ENCODE measurements at regions not wholly inside any gene's neighbourhood (a gene's known extent, or its start where the extent isn't known, plus 50 kb on each side); places are given as distances from the start of the nearest gene placed in this dataset.

- Mint-ChIP-seq H3K4me3 (no peak overlapping the region), H3K27ac (ENCODE audit: low read depth) (no peak overlapping the region), H3K4me1 (no peaks in the 10 kb centered on the region), H3K9me3 (no peaks in the 10 kb centered on the region), H3K36me3 (ENCODE audit: insufficient read depth) (peaks cover 1% of the 10 kb centered on the region), H3K27me3 (peaks cover 63% of the 10 kb centered on the region)
- DNase-seq (ENCODE audit: low spot score in 2 of 2) = no peak
- ATAC-seq (replicated peaks; ENCODE audit: extremely low read depth, poor library complexity, severe bottlenecking) = no peak
These were observed 168.5 kb upstream of the ATXN1 start for GRCh38 chr6:16929809-16930208.

GRCh38 chr6:16928387-16928786 lies 167.1 kb upstream of the ATXN1 start:
- ATAC-seq (replicated peaks; ENCODE audit: extremely low read depth, poor library complexity, severe bottlenecking) (no peak), DNase-seq (ENCODE audit: low spot score in 2 of 2) (no peak)
- H3K4me1 Mint-ChIP-seq = no peaks in the 10 kb centered on the region
- no peak overlapping the region for H3K27ac Mint-ChIP-seq (ENCODE audit: low read depth)
- no peak overlapping the region for H3K4me3 Mint-ChIP-seq
- H3K36me3 Mint-ChIP-seq (ENCODE audit: insufficient read depth) = peaks cover 1% of the 10 kb centered on the region
- H3K27me3 Mint-ChIP-seq = peaks cover 53% of the 10 kb centered on the region
- H3K9me3 Mint-ChIP-seq = no peaks in the 10 kb centered on the region

GRCh38 chr6:16927205-16927604 lies 165.9 kb upstream of the ATXN1 start:
- Mint-ChIP-seq H3K27ac (ENCODE audit: low read depth) (no peak overlapping the region), H3K36me3 (ENCODE audit: insufficient read depth) (peaks cover 1% of the 10 kb centered on the region), H3K9me3 (no peaks in the 10 kb centered on the region), H3K4me1 (no peaks in the 10 kb centered on the region), H3K27me3 (peaks cover 50% of the 10 kb centered on the region), H3K4me3 (no peak overlapping the region)
- no peak for ATAC-seq (replicated peaks; ENCODE audit: extremely low read depth, poor library complexity, severe bottlenecking)
- DNase-seq (ENCODE audit: low spot score in 2 of 2) = no peak

GRCh38 chr6:16925461-16925860 lies 164.2 kb upstream of the ATXN1 start:
- H3K4me3 Mint-ChIP-seq = no peak overlapping the region
- no peak overlapping the region for H3K27ac Mint-ChIP-seq (ENCODE audit: low read depth)
- no peak for ATAC-seq (replicated peaks; ENCODE audit: extremely low read depth, poor library complexity, severe bottlenecking)

GRCh38 chr6:16922282-16922681 lies 161.0 kb upstream of the ATXN1 start:
- no peak overlapping the region for H3K27ac Mint-ChIP-seq (ENCODE audit: low read depth)
- H3K36me3 Mint-ChIP-seq (ENCODE audit: insufficient read depth) = peaks cover 1% of the 10 kb centered on the region
- DNase-seq (ENCODE audit: low spot score in 2 of 2) (no peak), ATAC-seq (replicated peaks; ENCODE audit: extremely low read depth, poor library complexity, severe bottlenecking) (no peak)
- no peaks in the 10 kb centered on the region for H3K4me1 Mint-ChIP-seq
- H3K4me3 Mint-ChIP-seq = no peak overlapping the region
- H3K27me3 Mint-ChIP-seq = peaks cover 48% of the 10 kb centered on the region
- H3K9me3 Mint-ChIP-seq = no peaks in the 10 kb centered on the region

More at GRCh38 chr6:16925461-16925860, 164.2 kb upstream of the ATXN1 start:
- Mint-ChIP-seq H3K27me3 (peaks cover 50% of the 10 kb centered on the region), H3K9me3 (no peaks in the 10 kb centered on the region), H3K36me3 (ENCODE audit: insufficient read depth) (peaks cover 1% of the 10 kb centered on the region), H3K4me1 (no peaks in the 10 kb centered on the region)
- no peak for DNase-seq (ENCODE audit: low spot score in 2 of 2)

GRCh38 chr6:16921399-16922110 lies 160.3 kb upstream of the ATXN1 start:
- H3K36me3 Mint-ChIP-seq (ENCODE audit: insufficient read depth) = peaks cover under 1% of the 10 kb centered on the region

GRCh38 chr6:16918586-16918985 lies 157.3 kb upstream of the ATXN1 start:
- no peak for ATAC-seq (replicated peaks; ENCODE audit: extremely low read depth, poor library complexity, severe bottlenecking)
- H3K4me3 Mint-ChIP-seq = no peak overlapping the region

More at GRCh38 chr6:16921399-16922110, 160.3 kb upstream of the ATXN1 start:
- no peak overlapping the region for H3K4me3 Mint-ChIP-seq
- H3K4me1 Mint-ChIP-seq = no peaks in the 10 kb centered on the region
- H3K27ac Mint-ChIP-seq (ENCODE audit: low read depth) = no peak overlapping the region
- no peak for DNase-seq (ENCODE audit: low spot score in 2 of 2)
- no peaks in the 10 kb centered on the region for H3K9me3 Mint-ChIP-seq
- peaks cover 42% of the 10 kb centered on the region for H3K27me3 Mint-ChIP-seq
- no peak for ATAC-seq (replicated peaks; ENCODE audit: extremely low read depth, poor library complexity, severe bottlenecking)

GRCh38 chr6:16914184-16914583 lies 152.9 kb upstream of the ATXN1 start:
- ATAC-seq (replicated peaks; ENCODE audit: extremely low read depth, poor library complexity, severe bottlenecking) = no peak
- H3K9me3 Mint-ChIP-seq = peaks cover 10% of the 10 kb centered on the region
- no peaks in the 10 kb centered on the region for H3K36me3 Mint-ChIP-seq (ENCODE audit: insufficient read depth)
- peaks cover 7% of the 10 kb centered on the region for H3K27me3 Mint-ChIP-seq
- no peak overlapping the region for H3K4me3 Mint-ChIP-seq
- H3K4me1 Mint-ChIP-seq = no peaks in the 10 kb centered on the region
- H3K27ac Mint-ChIP-seq (ENCODE audit: low read depth) = no peak overlapping the region
- DNase-seq (ENCODE audit: low spot score in 2 of 2) = no peak

More at GRCh38 chr6:16918586-16918985, 157.3 kb upstream of the ATXN1 start:
- H3K4me1 Mint-ChIP-seq = no peaks in the 10 kb centered on the region
- no peaks in the 10 kb centered on the region for H3K9me3 Mint-ChIP-seq
- H3K36me3 Mint-ChIP-seq (ENCODE audit: insufficient read depth) = no peaks in the 10 kb centered on the region
- peaks cover 33% of the 10 kb centered on the region for H3K27me3 Mint-ChIP-seq
- no peak for DNase-seq (ENCODE audit: low spot score in 2 of 2)
- no peak overlapping the region for H3K27ac Mint-ChIP-seq (ENCODE audit: low read depth)

GRCh38 chr6:16912756-16913155 lies 151.5 kb upstream of the ATXN1 start:
- H3K27me3 Mint-ChIP-seq = no peaks in the 10 kb centered on the region
- peaks cover 10% of the 10 kb centered on the region for H3K9me3 Mint-ChIP-seq
- no peaks in the 10 kb centered on the region for H3K36me3 Mint-ChIP-seq (ENCODE audit: insufficient read depth)
- DNase-seq (ENCODE audit: low spot score in 2 of 2) (no peak), ATAC-seq (replicated peaks; ENCODE audit: extremely low read depth, poor library complexity, severe bottlenecking) (no peak)
- no peak overlapping the region for H3K27ac Mint-ChIP-seq (ENCODE audit: low read depth)
- H3K4me3 Mint-ChIP-seq = no peak overlapping the region
- no peaks in the 10 kb centered on the region for H3K4me1 Mint-ChIP-seq

GRCh38 chr6:16911088-16911487 lies 149.8 kb upstream of the ATXN1 start:
- Mint-ChIP-seq H3K4me3 (no peak overlapping the region), H3K9me3 (peaks cover 10% of the 10 kb centered on the region), H3K4me1 (no peaks in the 10 kb centered on the region), H3K27ac (ENCODE audit: low read depth) (no peak overlapping the region), H3K27me3 (peaks cover 3% of the 10 kb centered on the region), H3K36me3 (ENCODE audit: insufficient read depth) (no peaks in the 10 kb centered on the region)
- ATAC-seq (replicated peaks; ENCODE audit: extremely low read depth, poor library complexity, severe bottlenecking) (no peak), DNase-seq (ENCODE audit: low spot score in 2 of 2) (no peak)

GRCh38 chr6:16909658-16910360 lies 148.5 kb upstream of the ATXN1 start:
- H3K4me3 Mint-ChIP-seq = no peak overlapping the region
- no peaks in the 10 kb centered on the region for H3K4me1 Mint-ChIP-seq
- peaks cover 10% of the 10 kb centered on the region for H3K9me3 Mint-ChIP-seq
- no peaks in the 10 kb centered on the region for H3K36me3 Mint-ChIP-seq (ENCODE audit: insufficient read depth)
- H3K27ac Mint-ChIP-seq (ENCODE audit: low read depth) = no peak overlapping the region
- ATAC-seq (replicated peaks; ENCODE audit: extremely low read depth, poor library complexity, severe bottlenecking) (no peak), DNase-seq (ENCODE audit: low spot score in 2 of 2) (no peak)
- H3K27me3 Mint-ChIP-seq = peaks cover 16% of the 10 kb centered on the region

GRCh38 chr6:16907991-16908390 lies 146.7 kb upstream of the ATXN1 start:
- no peaks in the 10 kb centered on the region for H3K4me1 Mint-ChIP-seq
- no peaks in the 10 kb centered on the region for H3K36me3 Mint-ChIP-seq (ENCODE audit: insufficient read depth)
- DNase-seq (ENCODE audit: low spot score in 2 of 2) (no peak), ATAC-seq (replicated peaks; ENCODE audit: extremely low read depth, poor library complexity, severe bottlenecking) (no peak)
- peaks cover 34% of the 10 kb centered on the region for H3K27me3 Mint-ChIP-seq
- H3K4me3 Mint-ChIP-seq = no peak overlapping the region
- peaks cover 10% of the 10 kb centered on the region for H3K9me3 Mint-ChIP-seq
- H3K27ac Mint-ChIP-seq (ENCODE audit: low read depth) = no peak overlapping the region

- peaks cover 49% of the 10 kb centered on the region for H3K27me3 Mint-ChIP-seq
These were observed 143.7 kb upstream of the ATXN1 start for GRCh38 chr6:16904957-16905356.

More at GRCh38 chr6:16904957-16905356, 143.7 kb upstream of the ATXN1 start:
- H3K4me1 Mint-ChIP-seq = no peaks in the 10 kb centered on the region
- DNase-seq (ENCODE audit: low spot score in 2 of 2) (no peak), ATAC-seq (replicated peaks; ENCODE audit: extremely low read depth, poor library complexity, severe bottlenecking) (no peak)
- no peak overlapping the region for H3K27ac Mint-ChIP-seq (ENCODE audit: low read depth)
- no peaks in the 10 kb centered on the region for H3K36me3 Mint-ChIP-seq (ENCODE audit: insufficient read depth)
- H3K9me3 Mint-ChIP-seq = no peaks in the 10 kb centered on the region
- no peak overlapping the region for H3K4me3 Mint-ChIP-seq

Data from central memory CD8-positive, alpha-beta T cell (primary cell).